HUDEP-2 (cell line): ENCODE measurements at regions not wholly inside any gene's neighbourhood (a gene's known extent, or its start where the extent isn't known, plus 50 kb on each side); places are given as distances from the start of the nearest gene placed in this dataset.
A peak's percentile ranks its signal among the peaks of the same experiment; 100 is the strongest.

ENCODE experiments used
- DNase-seq, 76 experiments: peaks; one replicate each; lab custom pipeline; 2025; ENCODE audit not compliant: unreplicated experiment in 76 of 76; lab: John Stamatoyannopoulos, UW

DNA sequence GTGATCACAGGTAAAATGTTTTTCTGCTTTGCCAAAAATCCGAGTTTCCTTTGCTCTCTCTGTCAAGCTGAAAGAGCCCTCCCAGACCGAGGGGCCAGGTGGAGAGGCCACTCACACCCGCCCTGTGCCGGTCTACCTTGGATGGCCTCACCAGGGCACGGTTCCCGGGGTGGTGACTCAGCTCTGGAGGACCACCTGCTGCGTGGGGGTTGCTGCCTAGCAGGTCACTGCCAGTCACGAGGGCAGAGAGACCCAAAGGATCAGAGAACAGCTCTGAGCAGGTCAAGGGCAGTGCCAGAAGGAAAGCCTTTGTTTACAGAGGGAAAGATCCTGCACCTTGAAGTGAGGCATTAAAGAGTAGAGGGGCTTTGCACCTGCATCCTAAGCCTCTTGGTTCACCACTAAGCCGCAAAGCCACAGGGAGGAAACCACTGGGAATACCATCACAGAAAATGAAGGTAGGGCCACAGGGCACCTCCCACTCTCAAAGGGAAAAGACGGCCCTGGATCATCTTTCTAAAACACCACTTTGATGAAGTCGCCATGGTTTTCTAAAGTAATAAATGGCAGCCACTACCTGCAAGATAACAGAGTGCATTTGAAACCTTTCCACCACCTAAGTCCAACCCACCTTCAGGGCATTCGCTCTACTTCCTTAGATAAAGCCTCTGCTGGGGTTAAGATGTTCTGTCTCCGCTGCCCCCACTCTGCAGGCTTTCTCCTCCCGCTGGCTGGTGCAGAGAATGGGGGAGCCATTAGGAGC is 160.3 kb upstream of the KLF14 start:
- DNase-seq = peak in 4 of 76 experiments; percentile 3 to 43 (median 8)

DNA sequence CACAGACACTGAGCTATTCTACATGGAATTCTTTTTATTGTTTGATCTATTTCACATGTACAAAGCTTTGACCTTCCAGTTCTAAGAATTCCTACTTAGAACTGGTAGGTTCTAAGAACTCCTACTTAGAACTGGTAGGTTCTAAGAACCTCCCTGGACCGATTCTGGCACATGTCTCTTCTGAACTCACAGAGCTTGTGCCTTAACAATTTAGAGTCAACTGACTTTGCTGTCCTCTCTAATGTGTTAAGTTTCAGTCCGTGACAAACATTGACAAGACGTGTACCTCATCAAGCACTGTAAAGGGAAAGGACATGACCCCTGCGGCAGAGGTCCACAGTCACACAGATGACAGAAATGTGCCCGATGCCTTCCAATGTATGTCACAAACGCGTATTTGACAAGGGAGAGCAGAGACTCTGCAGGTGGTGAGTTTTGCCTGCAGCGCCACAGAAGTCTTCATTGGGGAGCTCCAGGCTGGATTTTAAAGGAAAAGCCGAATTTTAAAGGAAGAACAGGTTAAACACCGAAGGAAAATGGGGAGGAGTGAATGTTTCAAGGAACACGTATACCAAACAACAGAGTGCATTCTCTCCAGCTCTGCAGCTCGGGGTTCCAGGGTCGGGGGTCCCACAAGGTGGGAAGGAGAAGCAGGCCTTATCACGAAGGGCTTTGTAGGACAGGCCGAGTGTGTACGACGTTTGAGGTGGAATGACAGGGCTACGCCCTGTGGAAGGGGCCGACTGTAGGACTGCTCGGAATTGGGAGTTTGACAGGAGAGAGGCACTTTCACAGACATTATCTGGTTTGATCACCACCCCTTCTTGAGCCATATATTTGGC is 161.1 kb upstream of the KLF14 start:
- no peak for DNase-seq

DNA sequence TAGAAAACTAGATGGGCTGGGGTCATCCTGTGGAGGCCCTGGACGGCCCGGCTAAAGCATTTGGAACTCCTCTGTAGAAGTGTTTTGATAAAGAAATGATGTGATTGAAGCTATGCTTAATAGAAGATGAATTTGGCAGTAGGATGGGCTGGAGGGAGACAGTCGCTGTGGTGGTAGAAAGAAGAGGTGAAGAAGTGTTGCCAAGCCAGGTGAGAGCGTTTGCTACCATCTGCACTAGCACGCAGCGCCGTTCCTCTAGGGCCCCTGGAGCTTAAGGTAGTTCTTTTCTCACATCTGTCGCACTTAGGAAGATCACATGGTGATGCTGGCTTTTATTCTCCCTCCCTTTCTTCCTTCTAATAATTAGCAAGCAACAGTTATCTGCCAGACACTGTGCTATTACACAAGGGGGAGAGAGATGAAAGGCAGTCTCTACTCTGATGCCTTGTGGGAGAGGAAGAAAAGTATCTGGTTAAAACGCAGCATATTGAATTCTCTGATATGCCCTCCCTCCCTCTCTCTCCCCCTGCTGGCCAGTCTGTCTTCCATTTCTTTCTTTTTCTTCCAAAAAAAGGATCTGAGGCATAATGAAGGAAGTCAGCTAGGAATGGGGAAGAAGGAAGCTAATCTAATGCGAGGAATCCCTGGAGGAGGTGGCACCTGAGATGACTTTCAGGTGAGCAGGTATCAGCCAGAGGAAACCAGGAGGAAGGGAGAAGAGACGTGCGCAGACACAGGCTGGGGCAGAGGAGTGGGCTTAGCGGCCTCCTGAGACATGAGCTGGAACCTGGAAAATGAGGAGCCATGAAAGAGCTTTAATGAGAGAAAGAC is 162.3 kb upstream of the KLF14 start:
- DNase-seq = peak in 1 of 76 experiments; percentile 22

DNA sequence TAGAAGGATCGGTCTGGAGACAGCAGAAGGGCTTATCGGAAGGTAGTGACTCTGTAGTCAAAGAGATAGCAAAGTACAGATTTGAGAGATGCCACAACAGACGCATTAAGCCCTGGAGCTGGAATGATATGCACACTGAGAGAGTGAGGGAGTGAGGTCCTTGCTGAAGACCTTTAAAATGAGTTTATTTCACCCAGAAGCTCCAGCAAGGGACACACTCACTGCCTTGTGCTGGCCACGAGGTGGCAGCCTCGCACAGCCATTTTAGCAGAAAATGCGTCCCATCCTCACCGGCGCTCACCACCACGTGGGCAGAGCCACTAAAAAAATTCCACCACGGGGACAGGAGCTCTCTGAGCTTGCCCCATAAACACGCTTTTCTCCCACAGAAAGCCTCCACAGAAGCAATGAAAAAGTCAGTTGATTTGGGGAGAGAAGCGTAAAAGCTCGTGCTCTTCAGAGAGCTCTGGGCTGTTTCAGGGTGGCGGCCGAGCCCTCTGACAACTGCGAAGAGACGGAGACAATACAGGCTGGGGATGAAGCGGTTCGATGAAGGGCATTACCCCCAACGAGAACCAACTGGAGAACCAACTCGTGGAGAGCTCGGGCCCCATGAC is 163.0 kb upstream of the KLF14 start:
- DNase-seq = peak in 69 of 76 experiments; percentile 2 to 72 (median 38)

DNA sequence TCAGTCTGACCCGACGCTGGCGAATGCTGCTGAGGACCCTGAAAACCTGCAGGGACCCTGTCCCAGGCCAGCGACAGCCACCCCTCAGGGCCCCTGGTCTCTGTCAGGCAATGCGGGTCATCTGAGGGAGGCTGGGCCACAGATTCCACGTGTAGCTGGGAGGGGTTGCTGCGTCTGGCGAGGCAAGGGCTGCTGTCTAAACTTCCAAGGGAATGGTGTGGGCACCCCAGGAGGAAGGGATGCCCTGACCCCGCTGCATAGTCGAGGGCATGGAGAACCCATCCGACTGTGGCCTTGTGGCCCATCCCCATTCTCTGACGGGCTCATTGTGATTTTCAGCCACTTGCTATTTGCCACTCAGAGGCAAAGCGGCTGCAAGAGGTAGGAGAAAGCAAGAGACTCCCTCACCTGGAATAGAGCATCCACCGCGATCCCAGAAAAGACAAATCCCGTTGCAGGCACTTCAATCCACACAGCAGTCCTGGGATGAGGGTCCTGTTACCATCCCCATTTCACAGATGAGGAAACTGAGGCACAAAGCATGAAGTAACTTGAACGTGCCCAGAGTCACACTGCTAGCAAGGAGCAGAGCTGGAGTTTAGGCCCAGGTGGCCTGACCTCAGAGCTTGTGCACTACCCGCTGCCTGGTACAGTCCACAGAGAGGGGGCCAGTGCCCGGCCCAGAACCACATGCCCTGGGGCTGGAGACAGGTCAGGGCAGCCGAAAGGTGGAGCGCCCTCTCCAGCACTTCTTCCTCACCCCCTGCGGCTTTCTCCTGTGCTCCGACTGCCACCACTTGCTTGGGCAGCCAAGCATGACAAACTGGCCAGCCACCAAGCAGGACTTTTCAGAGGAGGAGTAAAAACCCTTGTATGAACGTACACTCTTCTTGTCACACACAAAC is 163.8 kb upstream of the KLF14 start:
- DNase-seq = no peak

DNA sequence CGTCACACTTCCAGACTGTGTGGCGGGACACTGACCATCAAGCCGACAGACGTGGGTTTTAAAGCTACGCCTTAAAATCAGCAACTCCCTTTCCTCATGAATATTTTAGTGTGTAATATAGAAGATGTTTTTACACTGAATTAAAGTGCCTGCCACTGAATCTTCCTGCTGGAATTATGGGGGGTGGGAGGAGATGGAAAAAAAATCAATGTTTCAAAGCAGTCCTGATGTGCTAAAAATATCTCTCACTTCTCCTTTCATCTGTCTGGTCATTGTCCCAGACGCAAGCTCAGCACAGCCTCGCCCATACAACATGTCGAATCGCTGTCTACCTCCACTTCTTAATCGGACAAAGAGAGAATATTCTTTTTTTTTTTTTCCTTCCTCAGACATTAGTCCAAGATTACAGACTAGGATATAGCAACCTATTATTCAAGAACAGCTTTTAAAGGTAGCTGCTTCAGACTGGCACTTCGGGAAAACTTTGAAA is 165.1 kb upstream of the KLF14 start:
- DNase-seq = no peak

DNA sequence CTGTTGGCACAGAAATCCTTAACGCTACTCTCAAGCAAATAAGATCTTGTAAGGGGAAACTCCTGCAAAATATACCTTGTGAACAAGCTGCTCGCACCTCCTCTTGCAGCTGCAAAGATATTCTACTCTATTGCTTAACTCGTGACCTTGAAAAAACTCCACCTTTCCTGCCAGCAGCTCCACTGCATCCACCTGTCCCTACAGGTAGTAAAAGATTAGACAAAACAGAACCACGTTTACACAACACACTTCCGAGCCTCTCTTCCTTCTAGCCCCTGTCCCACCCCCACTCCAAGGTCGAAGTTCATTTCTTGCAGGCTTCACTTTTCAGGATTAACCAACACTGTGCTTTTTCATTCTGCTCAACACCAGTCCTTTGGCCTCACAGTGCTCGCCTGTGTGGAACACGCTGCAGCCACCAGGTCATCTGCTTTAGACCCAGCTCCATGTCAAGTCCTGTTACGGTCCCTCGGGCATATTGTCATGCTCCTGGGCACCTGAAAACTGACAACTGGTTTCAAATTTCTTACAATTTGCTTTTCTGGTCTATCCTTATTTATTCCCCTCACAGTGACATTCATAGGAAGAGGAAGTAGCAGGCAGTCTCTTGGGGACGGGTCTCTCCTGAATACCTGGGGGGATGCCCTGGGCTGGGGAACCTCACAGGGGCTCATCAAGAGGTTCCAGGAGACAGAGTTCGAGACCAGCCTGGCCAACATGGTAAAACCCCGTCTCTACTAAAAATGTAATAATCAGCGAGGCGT is 165.8 kb upstream of the KLF14 start:
- DNase-seq = no peak

DNA sequence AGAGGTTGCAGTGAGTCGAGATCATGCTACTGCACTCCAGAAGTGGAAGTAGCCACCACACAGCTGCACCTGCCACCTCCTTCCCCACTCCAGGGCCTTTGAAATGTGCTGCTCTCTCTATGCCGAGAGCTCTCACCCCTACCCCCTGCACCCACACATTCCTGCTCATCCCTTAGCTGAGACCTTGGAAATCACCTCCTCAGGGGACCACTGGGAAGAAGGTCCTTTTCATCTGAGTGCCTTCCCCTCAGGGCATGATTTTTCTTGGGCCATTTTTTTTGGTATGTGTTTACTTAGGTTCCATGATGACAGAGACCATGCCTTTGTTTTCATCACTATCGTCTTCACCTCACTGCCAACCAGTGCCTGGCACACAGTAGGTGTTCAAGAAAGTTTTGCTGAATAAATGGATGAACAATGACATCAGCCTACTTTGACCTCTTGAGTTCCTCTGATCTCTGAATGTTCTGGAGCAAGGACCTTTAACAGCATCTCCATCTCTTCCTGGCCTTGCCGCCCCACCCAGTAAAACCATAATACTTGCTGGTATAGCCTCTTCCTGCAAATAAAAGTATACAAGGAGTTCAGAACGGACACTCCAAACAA is 166.6 kb upstream of the KLF14 start:
- DNase-seq = no peak

DNA sequence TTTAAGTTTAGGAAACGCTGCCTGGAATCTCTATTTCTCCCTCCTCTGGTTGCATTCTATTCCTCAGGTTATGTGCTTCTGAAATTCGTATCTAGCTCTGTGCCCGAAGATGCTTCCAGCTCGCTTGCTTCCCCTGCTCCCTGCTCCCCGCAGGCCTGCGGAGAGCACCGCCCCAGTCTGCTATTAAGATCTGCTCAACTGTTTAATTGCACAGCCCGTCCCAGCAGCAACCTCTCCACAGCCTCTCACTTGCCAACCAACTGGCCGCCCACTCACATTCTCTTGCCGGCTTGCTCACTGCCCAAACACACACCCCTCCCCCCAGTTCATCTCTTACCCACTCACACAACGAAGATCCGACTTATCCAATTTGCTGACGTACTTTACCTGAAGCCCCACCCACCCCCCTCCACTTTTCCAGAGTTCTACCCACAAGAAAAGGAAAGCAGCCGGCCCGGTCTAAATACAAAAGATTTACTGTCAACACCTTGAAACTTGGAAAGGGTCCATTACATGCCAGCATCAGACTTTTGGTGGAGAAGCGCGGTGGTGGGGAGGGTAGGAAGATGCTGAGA is 167.3 kb upstream of the KLF14 start:
- no peak for DNase-seq

DNA sequence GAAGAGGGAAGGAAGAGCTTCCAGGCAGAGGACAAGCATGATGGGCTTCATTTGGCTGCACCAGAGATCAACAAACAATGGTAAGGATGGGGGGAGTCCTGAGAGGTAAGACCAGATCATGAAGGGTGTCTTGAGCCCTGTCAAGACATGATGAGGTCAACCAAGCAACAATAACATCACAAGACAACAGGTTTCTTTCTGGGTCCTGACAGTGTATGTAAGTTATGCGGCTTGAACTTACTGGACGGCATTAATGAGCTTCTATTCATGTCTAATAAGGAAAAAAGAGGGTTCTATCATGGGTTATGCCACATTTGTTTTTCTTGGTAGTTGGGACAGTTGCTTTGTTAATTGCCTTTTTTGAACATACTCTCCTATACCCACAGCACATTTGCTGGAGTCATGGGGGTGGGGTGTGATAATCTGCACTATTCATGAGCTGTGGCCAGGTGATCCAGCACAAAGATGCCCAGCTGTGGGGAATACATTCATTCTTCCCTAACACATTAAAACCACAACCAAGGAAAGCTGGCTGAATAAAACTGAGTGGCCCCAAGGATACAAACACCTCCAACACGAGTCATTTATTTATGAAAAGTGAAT is 168.8 kb upstream of the KLF14 start:
- DNase-seq = no peak

DNA sequence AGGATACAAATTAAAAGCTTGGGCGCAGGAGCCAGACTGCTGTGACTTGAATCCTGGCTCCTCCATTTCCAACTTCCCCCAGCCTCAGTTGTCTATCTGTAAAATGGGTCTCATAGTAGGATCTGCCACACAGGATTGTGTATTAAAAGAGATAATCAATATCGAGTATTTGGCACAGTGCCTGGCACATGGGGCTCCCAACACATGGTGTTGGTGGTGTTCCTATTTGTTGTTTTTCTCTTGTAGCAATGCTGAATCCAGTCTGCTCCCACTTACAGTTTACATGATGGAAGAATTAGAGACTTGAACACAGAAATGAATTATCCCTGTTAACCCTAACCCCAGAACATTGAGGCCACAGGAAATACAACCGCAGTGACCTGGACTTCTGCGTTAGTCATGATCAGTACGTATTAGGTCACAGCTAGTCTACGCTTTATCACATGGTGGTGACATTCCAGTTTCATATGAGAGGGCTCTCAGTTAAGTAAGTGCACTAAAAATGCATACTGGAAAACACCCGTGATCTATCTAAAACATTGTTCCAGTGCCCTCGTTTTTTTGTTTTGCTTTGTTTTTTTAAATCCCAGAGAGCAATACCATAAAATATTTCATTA is 169.5 kb upstream of the KLF14 start:
- no peak for DNase-seq

DNA sequence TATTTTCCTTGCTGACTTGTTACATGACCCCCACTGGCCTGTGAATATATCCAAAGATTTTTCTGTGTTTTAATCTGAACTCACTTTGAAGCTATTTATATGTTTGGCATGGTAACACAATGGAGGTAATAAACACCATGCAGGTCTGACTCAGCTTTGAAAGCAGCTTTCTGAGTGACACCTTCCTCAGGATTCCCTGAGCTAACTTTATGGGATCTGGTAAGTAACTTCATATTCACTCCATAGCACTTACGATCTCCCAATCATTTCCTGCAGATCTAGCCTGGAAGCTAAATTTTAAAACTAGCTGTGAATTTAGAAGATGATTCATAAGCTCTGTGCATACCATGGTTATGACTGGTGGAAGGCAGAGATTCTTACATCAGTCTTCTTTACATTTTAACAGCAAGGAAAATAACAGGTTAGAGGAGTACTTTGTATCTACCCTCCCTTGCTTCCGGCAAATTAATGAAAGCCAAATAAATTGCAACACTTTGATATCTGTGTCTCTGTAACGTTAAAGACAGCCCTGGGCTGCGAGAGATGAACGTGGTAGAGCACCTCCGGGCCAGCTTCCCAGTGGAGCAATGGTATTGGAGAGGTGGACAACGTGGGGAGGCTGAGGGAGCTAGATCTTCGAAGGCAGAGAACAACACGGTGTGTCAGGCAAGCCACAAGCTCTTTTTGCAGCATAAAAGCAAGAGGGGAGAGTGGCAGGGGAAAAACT is 170.2 kb upstream of the KLF14 start:
- DNase-seq = no peak

DNA sequence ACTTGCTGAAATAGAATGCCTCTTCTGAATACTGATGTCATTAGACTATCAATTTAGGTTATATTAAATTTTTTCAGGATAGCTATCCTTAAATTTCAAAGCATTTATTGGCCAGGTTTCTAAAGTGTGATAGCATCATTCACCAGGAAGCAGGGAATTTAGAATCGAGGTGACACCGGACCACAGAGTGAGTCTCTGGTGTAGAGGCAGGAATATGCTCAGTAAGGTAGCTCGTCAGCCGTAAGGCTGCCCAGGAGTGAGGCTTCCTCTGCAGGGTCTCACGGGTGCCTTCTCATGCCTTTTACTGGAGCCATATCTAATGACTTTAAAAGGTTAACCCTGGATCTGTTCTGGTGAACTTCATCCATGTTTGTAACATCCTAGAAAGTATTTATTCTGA is 170.8 kb upstream of the KLF14 start:
- no peak for DNase-seq

DNA sequence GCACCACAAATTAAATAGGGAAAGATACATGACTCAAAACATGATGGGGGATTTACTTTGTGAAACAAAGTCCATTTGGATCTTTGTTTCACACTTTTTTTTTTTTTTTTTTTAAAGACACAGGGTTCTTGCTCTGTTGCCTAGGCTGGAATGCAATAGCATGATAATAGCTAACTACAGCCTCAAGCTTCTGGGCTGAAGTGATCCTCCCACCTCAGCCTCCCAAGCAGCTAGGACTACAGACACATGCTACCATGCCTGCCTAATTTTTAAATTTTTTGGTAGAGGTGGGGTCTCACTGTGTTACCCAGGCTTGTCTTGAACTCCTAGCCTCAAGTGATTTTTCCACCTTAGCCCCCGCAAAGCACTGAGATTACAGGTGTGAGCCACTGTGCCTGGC is 172.6 kb upstream of the KLF14 start:
- DNase-seq = no peak

DNA sequence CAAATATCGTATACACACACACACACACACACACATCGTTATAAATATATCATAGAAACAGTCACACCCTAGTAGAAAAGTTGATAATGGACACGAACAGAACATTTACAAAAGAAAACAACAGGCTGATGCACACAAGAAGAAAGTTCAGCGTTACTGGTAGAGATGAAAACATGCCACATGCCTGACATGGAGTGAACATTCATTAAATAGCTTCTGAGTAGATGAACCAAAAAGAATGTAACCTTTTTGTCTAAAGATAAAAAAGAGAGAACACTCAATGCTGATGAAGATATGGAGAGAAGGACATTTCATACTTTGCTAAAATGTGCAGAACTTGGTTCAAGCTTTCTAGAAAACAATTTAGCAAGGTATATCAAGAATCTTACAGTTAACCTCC is 173.4 kb upstream of the KLF14 start:
- no peak for DNase-seq

DNA sequence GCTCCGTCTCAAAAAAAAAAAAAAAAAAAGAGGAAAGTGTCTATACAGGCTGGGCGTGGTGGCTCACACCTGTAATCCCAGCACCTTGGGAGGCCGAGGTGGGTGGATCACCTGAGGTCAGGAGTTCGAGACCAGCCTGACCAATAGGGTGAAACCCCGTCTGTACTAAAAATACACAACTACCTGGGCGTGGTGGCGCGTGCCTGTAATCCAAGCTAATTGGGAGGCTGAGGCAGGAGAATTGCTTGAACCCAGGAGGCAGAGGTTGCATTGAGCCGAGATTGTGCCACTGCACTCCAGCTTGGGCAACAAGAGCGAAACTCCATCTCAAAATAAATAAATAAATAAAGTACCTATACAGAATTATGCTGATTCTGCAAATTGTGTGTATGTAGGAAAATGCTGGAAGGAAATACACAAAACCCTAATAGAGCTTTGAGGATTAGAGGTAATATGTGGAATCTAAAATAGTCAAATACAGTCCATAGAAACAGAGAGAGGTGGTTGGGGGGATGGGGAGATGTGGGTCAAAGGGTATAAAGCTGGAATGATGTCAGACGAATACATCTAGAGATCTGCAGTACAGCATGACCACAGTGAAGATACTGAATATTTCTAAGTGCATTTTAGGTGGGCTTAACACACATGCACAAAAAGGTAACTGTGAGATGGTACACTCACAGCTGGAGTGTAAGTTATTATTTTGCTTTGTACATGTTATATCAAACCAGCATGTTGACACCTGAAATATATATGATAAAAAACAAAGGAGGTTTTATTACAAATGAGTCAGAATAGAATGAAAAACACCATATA is 174.5 kb upstream of the KLF14 start:
- no peak for DNase-seq
